ENCODE measurements at regions not wholly inside any gene's neighbourhood (a gene's known extent, or its start where the extent isn't known, plus 50 kb on each side); places are given as distances from the start of the nearest gene placed in this dataset.

GRCh38 chr11:79939111-79939510 is 498.3 kb upstream of the TENM4 start:
- Histone ChIP-seq H3K23ac (ENCODE audit: low read length in 2 of 2) (no peak overlapping the region), H2BK5ac (ENCODE audit: low read depth, low read length, poor library complexity, severe bottlenecking) (no peak overlapping the region), H2BK120ac (ENCODE audit: low read depth, low read length) (no peak overlapping the region), H3K9ac (ENCODE audit: low read length) (no peak overlapping the region), H3K79me1 (replicated peaks; ENCODE audit: low read length, poor library complexity, severe bottlenecking) (no peaks in the 10 kb centered on the region), H3K4me3 (ENCODE audit: insufficient read depth in 1 of 2, low read depth in 1 of 2, low read length in 2 of 2) (no peak overlapping the region), H3K4me1 (ENCODE audit: control insufficient read depth, insufficient read depth, low read depth, low read length) (peaks cover 2% of the 10 kb centered on the region), H4K8ac (ENCODE audit: low read length) (no peak overlapping the region), H4K91ac (ENCODE audit: low read length) (no peak overlapping the region), H3K27ac (ENCODE audit: low read length, poor library complexity, severe bottlenecking) (no peak overlapping the region), H3K9me3 (ENCODE audit: control insufficient read depth, low read length) (no peaks in the 10 kb centered on the region), H3K4me2 (ENCODE audit: low read length, poor library complexity, severe bottlenecking) (no peak overlapping the region), H3K14ac (ENCODE audit: low read length in 2 of 2) (no peak overlapping the region), H2BK15ac (ENCODE audit: low read depth, poor library complexity, severe bottlenecking) (no peak overlapping the region), H2AK5ac (ENCODE audit: low read length, severe bottlenecking) (no peak overlapping the region), H3K18ac (ENCODE audit: low read depth in 1 of 2, low read length in 2 of 2) (no peak overlapping the region), H3K4ac (ENCODE audit: low read depth in 1 of 2, low read length in 2 of 2) (no peak overlapping the region), H2AFZ (ENCODE audit: low read depth, low read length) (no peak overlapping the region), H3K36me3 (ENCODE audit: control insufficient read depth in 1 of 2, insufficient read depth in 2 of 2, low read depth in 1 of 2, low read length in 2 of 2) (no peaks in the 10 kb centered on the region), H2BK12ac (ENCODE audit: low read length in 2 of 2) (no peak overlapping the region), H3K27me3 (ENCODE audit: control insufficient read depth in 1 of 2, insufficient read depth in 1 of 2, low read length in 2 of 2) (no peaks in the 10 kb centered on the region)
- DNase-seq, result no peak
- WGBS, result no CpG with 5 or more reads among the region's 4 CpGs

GRCh38 chr11:79937676-79938334 is 497.0 kb upstream of the TENM4 start:
- H2BK120ac ChIP-seq (ENCODE audit: low read depth, low read length), result no peak overlapping the region
- no peak overlapping the region for H3K23ac ChIP-seq (ENCODE audit: low read length in 2 of 2)
- H4K8ac ChIP-seq (ENCODE audit: low read length), result no peak overlapping the region
- H2BK5ac ChIP-seq (ENCODE audit: low read depth, low read length, poor library complexity, severe bottlenecking), result no peak overlapping the region
- H3K9me3 ChIP-seq (ENCODE audit: control insufficient read depth, low read length), result no peaks in the 10 kb centered on the region
- H3K27me3 ChIP-seq (ENCODE audit: control insufficient read depth in 1 of 2, insufficient read depth in 1 of 2, low read length in 2 of 2), result no peaks in the 10 kb centered on the region
- no peak overlapping the region for H3K14ac ChIP-seq (ENCODE audit: low read length in 2 of 2)
- no peak overlapping the region for H2BK15ac ChIP-seq (ENCODE audit: low read depth, poor library complexity, severe bottlenecking)
- H3K4me3 ChIP-seq (ENCODE audit: insufficient read depth in 1 of 2, low read depth in 1 of 2, low read length in 2 of 2), result no peak overlapping the region
- H4K91ac ChIP-seq (ENCODE audit: low read length), result no peak overlapping the region
- H3K4me1 ChIP-seq (ENCODE audit: control insufficient read depth, insufficient read depth, low read depth, low read length), result peaks cover 2% of the 10 kb centered on the region
- no peak for DNase-seq
- H3K27ac ChIP-seq (ENCODE audit: low read length, poor library complexity, severe bottlenecking), result no peak overlapping the region
- no peak overlapping the region for H2AK5ac ChIP-seq (ENCODE audit: low read length, severe bottlenecking)
- no peaks in the 10 kb centered on the region for H3K79me1 ChIP-seq (replicated peaks; ENCODE audit: low read length, poor library complexity, severe bottlenecking)
- H2AFZ ChIP-seq (ENCODE audit: low read depth, low read length), result no peak overlapping the region
- H3K18ac ChIP-seq (ENCODE audit: low read depth in 1 of 2, low read length in 2 of 2), result no peak overlapping the region
- no peak overlapping the region for H2BK12ac ChIP-seq (ENCODE audit: low read length in 2 of 2)
- WGBS, result 96% methylated on average over 2 of the region's 3 CpGs
- no peak overlapping the region for H3K9ac ChIP-seq (ENCODE audit: low read length)
- H3K36me3 ChIP-seq (ENCODE audit: control insufficient read depth in 1 of 2, insufficient read depth in 2 of 2, low read depth in 1 of 2, low read length in 2 of 2), result no peaks in the 10 kb centered on the region
- H3K4ac ChIP-seq (ENCODE audit: low read depth in 1 of 2, low read length in 2 of 2), result no peak overlapping the region
- no peak overlapping the region for H3K4me2 ChIP-seq (ENCODE audit: low read length, poor library complexity, severe bottlenecking)

- DNase-seq, result no peak
- Histone ChIP-seq H3K14ac (ENCODE audit: low read length in 2 of 2) (no peak overlapping the region), H3K79me1 (replicated peaks; ENCODE audit: low read length, poor library complexity, severe bottlenecking) (no peaks in the 10 kb centered on the region), H2BK15ac (ENCODE audit: low read depth, poor library complexity, severe bottlenecking) (no peak overlapping the region), H2AFZ (ENCODE audit: low read depth, low read length) (no peak overlapping the region), H4K91ac (ENCODE audit: low read length) (no peak overlapping the region), H2BK5ac (ENCODE audit: low read depth, low read length, poor library complexity, severe bottlenecking) (no peak overlapping the region), H3K36me3 (ENCODE audit: control insufficient read depth in 1 of 2, insufficient read depth in 2 of 2, low read depth in 1 of 2, low read length in 2 of 2) (no peaks in the 10 kb centered on the region), H2BK12ac (ENCODE audit: low read length in 2 of 2) (no peak overlapping the region), H3K4ac (ENCODE audit: low read depth in 1 of 2, low read length in 2 of 2) (no peak overlapping the region), H3K4me1 (ENCODE audit: control insufficient read depth, insufficient read depth, low read depth, low read length) (peaks cover 2% of the 10 kb centered on the region), H4K8ac (ENCODE audit: low read length) (no peak overlapping the region), H3K27me3 (ENCODE audit: control insufficient read depth in 1 of 2, insufficient read depth in 1 of 2, low read length in 2 of 2) (no peaks in the 10 kb centered on the region), H3K18ac (ENCODE audit: low read depth in 1 of 2, low read length in 2 of 2) (no peak overlapping the region), H2BK120ac (ENCODE audit: low read depth, low read length) (no peak overlapping the region), H3K27ac (ENCODE audit: low read length, poor library complexity, severe bottlenecking) (no peak overlapping the region), H3K9ac (ENCODE audit: low read length) (no peak overlapping the region), H2AK5ac (ENCODE audit: low read length, severe bottlenecking) (no peak overlapping the region), H3K4me2 (ENCODE audit: low read length, poor library complexity, severe bottlenecking) (no peak overlapping the region), H3K9me3 (ENCODE audit: control insufficient read depth, low read length) (no peaks in the 10 kb centered on the region), H3K23ac (ENCODE audit: low read length in 2 of 2) (no peak overlapping the region), H3K4me3 (ENCODE audit: insufficient read depth in 1 of 2, low read depth in 1 of 2, low read length in 2 of 2) (no peak overlapping the region)
- WGBS, result no CpG with 5 or more reads among the region's 1 CpG
Measured at GRCh38 chr11:79932612-79933011, 491.8 kb upstream of the TENM4 start.

GRCh38 chr11:79931692-79932091 is 490.9 kb upstream of the TENM4 start:
- no peak overlapping the region for H2BK15ac ChIP-seq (ENCODE audit: low read depth, poor library complexity, severe bottlenecking)
- DNase-seq, result no peak
- no peak overlapping the region for H3K27ac ChIP-seq (ENCODE audit: low read length, poor library complexity, severe bottlenecking)
- H2AK5ac ChIP-seq (ENCODE audit: low read length, severe bottlenecking), result no peak overlapping the region
- no peak overlapping the region for H2BK5ac ChIP-seq (ENCODE audit: low read depth, low read length, poor library complexity, severe bottlenecking)
- H3K27me3 ChIP-seq (ENCODE audit: control insufficient read depth in 1 of 2, insufficient read depth in 1 of 2, low read length in 2 of 2), result no peaks in the 10 kb centered on the region
- no peak overlapping the region for H3K4ac ChIP-seq (ENCODE audit: low read depth in 1 of 2, low read length in 2 of 2)
- H2BK12ac ChIP-seq (ENCODE audit: low read length in 2 of 2), result no peak overlapping the region
- no peak overlapping the region for H4K91ac ChIP-seq (ENCODE audit: low read length)
- no peak overlapping the region for H3K9ac ChIP-seq (ENCODE audit: low read length)
- H3K14ac ChIP-seq (ENCODE audit: low read length in 2 of 2), result no peak overlapping the region
- no peak overlapping the region for H3K4me2 ChIP-seq (ENCODE audit: low read length, poor library complexity, severe bottlenecking)
- no peak overlapping the region for H4K8ac ChIP-seq (ENCODE audit: low read length)
- no peaks in the 10 kb centered on the region for H3K9me3 ChIP-seq (ENCODE audit: control insufficient read depth, low read length)
- no peaks in the 10 kb centered on the region for H3K79me1 ChIP-seq (replicated peaks; ENCODE audit: low read length, poor library complexity, severe bottlenecking)
- no peak overlapping the region for H3K23ac ChIP-seq (ENCODE audit: low read length in 2 of 2)
- H3K4me3 ChIP-seq (ENCODE audit: insufficient read depth in 1 of 2, low read depth in 1 of 2, low read length in 2 of 2), result no peak overlapping the region
- WGBS, result no CpG with 5 or more reads among the region's 1 CpG
- peaks cover 2% of the 10 kb centered on the region for H3K4me1 ChIP-seq (ENCODE audit: control insufficient read depth, insufficient read depth, low read depth, low read length)
- no peaks in the 10 kb centered on the region for H3K36me3 ChIP-seq (ENCODE audit: control insufficient read depth in 1 of 2, insufficient read depth in 2 of 2, low read depth in 1 of 2, low read length in 2 of 2)
- H2BK120ac ChIP-seq (ENCODE audit: low read depth, low read length), result no peak overlapping the region
- H3K18ac ChIP-seq (ENCODE audit: low read depth in 1 of 2, low read length in 2 of 2), result no peak overlapping the region
- H2AFZ ChIP-seq (ENCODE audit: low read depth, low read length), result no peak overlapping the region
